ENCODE measurements at regions not wholly inside any gene's neighbourhood (a gene's known extent, or its start where the extent isn't known, plus 50 kb on each side); places are given as distances from the start of the nearest gene placed in this dataset.

DNA sequence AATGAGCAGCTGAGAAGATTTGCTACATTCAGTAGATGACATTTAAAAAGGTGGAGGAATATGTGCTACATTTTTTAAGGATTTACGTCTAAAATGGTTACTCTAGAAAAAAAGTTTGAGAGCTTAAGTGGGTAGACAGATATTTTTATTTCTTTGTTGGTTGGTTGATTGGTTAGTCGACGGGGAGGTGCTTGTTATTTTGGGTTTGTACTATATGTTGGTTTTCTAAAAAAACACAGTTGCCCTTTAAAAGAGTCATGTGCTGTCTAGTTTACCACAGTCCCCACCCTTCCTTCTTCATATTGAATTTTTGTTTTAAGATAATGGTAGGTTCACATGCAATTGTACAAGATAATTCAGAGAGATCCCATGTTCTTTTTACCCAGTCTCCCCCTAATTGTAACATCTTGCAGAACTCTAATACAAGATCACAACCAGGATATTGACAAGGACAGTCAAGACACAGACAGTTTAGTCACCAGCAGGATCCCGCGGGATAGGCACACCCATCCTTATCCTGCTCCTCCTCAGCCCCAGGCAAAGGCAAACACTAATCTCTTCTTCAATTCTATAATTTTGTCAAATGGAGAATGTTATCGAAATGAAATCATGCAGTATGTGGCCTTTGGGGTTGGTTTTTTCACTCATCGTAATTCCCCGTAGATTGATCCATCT is 171.4 kb downstream of the FOXO1 start:
- DNase-seq, result no peak

DNA sequence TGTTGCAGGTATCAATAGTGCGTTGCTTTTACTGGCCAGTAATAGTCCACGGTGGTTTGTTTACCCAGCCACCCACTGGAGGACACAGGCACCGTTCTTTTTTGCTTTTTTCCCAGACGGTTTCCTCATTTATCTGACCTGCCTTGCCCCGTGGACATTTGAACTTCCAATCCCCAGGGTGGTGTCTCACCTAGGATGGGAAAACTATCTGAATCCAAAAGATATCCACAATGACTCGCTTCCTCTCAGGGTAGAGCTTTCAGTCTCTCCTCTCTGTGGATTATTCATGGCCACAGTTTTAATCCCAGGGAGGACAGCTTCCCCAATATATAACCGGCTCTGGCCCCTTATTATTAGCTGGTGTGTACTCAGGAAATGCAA is 170.8 kb downstream of the FOXO1 start:
- no peak for DNase-seq

DNA sequence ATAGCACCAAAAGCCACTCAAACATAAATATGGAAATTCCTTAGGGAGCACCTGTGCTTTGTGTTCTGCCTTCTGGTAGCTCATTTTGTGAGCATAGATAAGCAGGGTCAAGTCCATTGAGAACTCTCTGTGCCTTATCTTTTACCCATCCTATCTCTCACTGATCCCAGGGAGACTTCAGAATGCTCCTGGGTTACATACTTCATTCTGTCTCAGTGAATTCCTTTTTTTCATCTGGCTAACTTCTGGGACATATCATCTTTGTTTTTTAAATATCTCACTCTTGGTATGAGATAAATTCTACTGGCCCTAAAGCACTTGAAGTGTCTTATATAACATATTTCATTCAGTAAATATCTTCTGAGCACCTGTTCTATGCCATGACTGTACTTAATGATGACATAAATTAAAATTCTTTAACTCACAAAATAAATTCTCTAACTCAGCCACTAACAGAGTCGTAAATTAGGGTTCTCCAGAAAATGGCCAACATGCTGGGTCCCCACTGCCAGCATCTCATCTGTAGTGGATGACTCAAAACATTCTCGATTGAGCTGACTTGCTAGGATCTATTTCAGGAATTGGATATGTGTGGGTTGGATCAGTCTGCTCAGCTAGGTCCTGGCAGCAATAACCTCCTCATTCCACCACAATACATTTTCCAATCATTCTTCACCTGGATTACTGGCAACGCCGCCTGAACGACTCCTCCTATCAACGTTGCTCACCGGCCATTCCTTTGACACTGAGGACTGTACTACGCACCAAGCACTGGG is 170.2 kb downstream of the FOXO1 start:
- DNase-seq, result no peak

DNA sequence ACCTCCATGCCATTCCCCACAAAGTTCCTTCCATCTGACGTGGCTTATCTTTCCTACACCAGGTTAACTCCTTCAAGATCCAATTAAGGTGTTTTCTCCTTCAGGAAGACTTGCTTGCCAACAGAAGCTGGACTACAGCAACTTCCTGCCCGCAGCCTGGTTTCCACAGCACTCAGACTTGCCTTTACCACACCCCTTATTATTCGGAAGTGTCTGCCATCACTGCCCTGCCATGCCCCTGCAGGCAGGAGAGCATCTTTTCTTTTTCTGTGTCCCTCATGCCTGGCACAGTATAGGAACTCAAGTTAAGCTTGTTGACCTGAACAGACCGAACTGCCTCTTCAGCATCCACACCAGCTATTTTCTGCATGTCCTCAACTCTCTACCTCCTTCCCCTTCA is 168.0 kb downstream of the FOXO1 start:
- no peak for DNase-seq

DNA sequence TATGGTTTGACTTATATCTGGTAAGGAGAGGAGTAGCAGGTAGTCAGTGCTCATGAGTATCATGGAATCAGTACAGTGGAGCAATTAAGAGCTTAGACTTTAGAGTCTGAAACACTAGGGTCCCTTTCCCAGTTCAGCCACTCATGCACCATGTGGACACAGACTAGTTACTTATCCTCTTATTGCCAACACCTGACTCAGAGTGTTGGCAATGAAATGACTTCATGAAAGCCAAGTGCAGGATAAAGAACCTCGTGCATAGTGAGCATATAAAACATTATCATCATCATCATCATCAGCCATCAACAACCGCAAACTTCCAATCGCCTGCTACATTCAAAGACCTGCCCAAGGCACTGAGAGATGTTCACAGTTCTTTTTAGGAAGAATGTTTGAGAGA is 164.2 kb downstream of the FOXO1 start:
- no peak for DNase-seq

DNA sequence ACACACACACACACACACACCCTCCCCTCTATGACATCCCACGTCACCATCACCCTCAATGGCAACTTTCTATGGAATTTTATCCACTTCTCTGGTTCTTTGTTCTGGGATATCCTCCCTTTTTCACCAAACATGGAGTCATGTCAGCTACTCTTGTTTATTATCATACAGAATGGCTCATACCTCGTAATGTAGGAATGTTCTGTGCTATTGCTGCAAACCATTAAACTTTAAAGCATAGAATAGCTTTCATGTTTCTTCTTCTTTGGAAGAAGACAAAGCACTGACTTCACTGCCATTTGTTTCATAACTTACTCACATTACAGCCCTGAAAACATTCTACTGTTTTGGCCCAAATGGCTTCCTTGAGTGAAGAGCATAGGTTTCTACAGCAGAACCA is 163.4 kb downstream of the FOXO1 start:
- no peak for DNase-seq

DNA sequence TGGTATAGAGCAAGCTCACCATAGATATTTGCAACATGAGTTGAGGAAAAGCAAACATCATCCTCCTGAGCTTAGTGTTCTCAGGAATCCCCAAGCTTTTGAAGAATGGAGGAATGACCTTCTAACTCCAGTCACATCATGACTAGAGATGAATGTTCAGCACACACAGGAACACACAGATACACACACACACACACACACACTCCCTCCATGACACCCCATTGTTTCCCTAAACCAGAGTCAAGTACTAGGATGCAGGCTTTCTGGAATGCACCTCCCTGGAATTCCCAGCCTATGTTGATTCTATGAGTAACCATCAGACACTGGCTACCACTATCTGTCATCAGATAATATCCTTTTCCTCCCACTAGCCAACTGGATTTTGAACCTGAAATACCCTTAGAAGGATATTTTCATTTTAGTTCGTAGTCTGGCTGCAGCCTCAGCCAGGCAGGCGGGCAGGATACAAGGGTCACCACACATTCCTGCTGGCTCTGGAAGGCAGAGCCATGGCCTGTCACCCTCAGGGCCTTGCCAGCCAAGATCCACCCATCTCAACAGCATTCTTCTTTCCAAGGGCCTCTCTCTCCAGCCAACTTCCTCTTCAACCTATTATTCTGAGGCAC is 162.4 kb downstream of the FOXO1 start:
- DNase-seq, result no peak

DNA sequence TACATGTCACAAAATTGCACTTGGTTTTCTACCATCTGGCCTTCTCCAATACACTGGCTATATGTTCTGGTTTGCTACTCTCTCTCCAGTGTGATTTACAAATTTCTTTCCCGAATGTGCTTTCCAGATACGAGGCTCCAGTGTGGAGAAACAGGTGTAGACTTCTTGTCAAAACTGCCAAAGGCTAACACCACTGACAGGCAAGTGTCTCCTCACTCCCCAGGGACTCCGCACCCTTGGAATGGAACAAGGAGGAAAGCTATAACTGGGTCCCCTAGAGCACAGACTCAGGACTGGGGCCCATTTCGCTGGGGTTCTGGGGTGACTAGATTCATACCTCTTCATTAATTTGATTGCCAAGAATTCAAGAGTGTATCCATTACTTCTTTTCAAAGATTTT is 161.8 kb downstream of the FOXO1 start:
- DNase-seq, result no peak

DNA sequence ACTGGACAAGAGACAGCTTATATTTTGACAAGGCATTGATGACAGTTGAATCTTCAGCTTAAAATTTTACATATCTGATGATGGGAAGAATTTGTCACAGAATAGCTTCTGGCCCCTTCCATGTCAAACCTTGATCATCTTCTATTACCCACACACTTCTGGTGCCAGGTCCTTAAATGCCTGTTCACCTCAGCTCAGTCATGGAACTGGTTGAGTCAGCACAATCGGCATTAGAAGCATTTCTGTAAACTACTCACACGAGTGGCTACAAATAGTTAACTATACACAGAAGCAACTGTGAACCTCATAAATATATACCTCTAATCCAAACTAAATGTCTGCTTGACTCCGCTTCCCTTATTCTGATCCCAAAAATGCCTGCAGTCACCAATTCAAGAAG is 161.2 kb downstream of the FOXO1 start:
- DNase-seq, result no peak

All from DMS79 treated with DMSO at 0.1 percent for 48 hours (cell line).